Left ventricle myocardium superior (tissue), 1 donor: ENCODE measurements at regions not wholly inside any gene's neighbourhood (a gene's known extent, or its start where the extent isn't known, plus 50 kb on each side); places are given as distances from the start of the nearest gene placed in this dataset.
A peak's percentile ranks its signal among the peaks of the same experiment; 100 is the strongest.

Experiments
- ATAC-seq: fragments of 200-7000 bp; cut with Tn5 transposase; one replicate; pipeline ENCODE4 v1.9.1; 2020; ENCODE audit warnings: mild to moderate bottlenecking, moderate library complexity
- DNase-seq: peaks from one replicate; pipeline ENCODE4 v3.0.0-alpha.2; 2020
- intact Hi-C: fragments of 100-400 bp; cut with micrococcal nuclease; formaldehyde crosslinking; loops from one replicate; pipeline ENCODE4 v1.11.0; 2022
- donor health status: DM: no; HTN: yes; CAD: no; lungs with severe emphysema.

DNA sequence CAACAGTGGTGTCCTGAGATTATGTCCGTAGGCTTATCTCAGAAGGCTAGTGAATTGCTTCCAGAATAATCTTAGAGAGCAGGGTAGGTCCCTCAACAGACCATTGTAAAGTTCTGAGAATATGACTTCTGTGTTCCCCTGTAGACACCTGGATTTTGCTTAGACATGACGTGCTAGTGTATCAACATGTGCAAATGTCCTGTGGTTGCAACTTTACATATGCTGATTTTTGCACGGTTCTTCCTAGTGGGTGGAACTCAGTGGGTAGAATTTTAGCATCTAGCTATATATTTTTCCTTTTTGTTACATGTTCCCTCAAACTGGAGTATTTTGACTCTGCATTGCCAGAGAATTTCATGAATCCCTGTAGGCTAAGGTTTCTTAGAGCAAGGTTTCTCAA lies 459.2 kb downstream of the RNF144B start:
- DNase-seq: no peak
- intact Hi-C loops: no loop called here
- no peak for ATAC-seq

DNA sequence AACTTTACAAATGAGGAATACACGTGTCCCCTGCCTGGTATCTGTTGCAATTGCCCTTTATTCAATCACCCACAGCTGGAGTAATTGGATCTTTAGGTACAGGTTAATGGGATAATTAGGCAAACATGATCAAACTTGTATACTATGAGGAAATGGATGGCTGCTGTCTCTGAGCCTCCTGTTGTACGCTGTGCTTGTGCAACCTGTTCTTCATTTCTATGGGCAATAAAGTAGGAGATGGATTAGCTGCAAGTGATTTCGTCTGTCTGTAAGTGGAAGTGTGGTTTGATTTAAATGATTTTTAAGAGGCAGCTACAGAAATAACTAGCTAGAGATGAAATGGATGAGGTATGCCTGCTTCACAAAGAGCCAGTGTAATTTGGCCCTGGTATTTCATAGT lies 474.1 kb downstream of the RNF144B start:
- DNase-seq (no peak), ATAC-seq (no peak)
- intact Hi-C loops: no loop called here

DNA sequence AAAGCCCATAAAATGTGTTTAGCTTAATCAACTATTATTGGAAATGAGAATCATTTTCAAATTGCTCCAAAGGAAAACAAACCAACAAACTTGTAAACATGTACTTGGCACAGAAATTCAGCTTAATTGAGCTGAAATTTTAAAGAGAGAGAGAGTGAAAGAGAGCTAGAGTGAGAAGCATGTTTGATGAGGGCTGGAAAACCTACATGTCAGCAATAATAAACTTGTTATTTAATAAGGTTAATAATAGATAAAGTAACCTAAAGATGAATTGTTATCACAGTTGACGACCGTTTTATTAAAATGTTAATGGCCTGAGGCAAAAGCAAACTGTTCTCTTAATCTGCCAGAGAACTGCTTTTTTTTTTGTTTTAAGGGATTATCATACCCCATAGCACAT lies 496.1 kb downstream of the RNF144B start:
- ATAC-seq: no peak
- no peak for DNase-seq
- intact Hi-C loops: no loop called here

DNA sequence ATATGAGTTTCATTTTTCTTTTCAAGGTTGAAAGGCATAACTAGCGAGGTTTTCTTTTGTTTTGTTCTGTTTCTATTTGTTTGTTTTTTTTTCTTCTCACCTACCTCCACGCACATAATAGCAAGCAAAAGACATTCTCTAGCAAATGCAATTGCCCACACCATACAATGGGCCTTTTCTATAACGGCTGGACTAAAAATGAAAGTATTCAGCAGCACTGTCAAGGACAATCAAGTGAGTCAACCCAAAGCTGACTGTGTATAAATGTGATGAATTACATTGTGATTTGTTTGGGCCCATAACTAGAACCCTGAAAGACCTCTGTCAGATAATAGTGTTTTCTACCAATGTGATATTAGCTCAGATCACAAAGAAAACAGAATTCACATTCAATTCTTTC lies 496.7 kb downstream of the RNF144B start:
- no peak for DNase-seq
- no peak for ATAC-seq
- intact Hi-C loops: no loop called here

DNA sequence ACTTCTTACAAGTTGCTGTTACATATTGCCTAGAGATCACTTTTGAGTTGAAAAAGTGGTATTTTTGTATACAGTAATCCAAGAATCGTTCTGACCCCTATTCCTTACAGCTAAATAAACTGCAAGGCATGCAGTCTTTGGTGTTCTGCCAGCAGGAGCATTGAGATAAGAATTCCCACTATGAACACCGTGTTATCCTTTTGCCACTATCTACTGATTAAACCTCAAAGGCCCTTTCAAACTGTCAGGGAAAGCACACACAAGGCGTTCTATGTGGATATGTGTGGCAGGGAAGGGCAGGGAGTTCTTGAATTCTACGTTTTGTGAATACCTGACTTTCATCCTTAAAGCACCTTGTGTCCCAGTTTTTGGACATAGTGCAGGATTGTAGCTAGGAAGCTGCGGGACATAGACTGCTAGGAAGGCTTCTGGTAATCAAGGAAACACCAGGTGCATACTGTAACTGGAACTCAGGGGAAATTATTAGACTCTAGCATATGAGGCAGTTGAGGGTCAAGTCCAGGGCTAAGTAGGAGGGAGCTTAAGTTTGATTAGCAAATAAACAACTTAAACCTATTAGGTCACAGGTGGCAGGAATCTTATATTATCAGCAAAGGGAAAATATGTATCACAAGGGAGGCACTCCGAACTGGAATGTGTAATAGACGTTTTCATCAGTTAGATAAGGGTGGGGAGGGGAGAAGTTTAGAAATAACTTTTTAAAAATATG lies 506.6 kb downstream of the RNF144B start:
- ATAC-seq (peak; percentile 67), DNase-seq (no peak)
- intact Hi-C loops: no loop called here

DNA sequence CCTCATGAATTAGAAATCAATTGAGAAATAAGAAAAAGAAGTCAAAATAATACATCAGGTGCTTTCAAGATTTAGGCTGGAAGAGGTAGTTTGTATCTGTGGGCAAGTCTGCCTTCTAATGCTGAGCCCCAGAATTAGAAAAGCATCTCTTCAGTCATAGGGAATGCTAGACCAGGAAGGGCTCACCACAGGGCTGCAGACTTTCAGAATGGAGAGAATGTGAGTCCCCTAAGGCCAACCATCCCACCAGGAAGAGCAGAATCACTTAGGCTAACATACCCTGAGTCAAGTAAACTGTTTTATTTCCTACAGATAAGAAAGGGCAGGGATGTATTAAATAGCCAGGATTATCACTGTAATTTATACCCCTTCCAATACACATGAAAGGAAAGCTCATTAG lies 510.2 kb downstream of the RNF144B start:
- no peak for DNase-seq
- intact Hi-C loops: no loop called here
- no peak for ATAC-seq

DNA sequence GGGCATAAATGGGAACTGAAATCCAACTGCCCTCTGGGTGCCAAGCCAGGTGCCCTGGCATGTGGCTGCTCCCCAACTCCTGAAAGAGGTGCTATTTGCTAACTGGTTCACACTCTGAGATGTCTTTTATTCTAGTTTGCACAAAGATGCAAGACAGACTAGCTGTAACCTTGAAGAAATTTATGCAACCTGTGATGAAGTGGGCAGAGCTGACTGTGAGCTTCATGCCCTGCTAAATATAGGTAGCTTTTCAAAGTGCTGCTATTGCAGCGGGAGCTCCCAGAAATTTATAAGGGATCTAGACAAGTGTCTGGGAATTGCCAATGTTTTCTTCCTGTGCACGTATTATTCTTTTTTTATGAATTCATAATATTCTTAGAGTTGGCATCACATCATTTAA lies 517.5 kb downstream of the RNF144B start:
- ATAC-seq (no peak), DNase-seq (no peak)
- intact Hi-C loops: no loop called here

DNA sequence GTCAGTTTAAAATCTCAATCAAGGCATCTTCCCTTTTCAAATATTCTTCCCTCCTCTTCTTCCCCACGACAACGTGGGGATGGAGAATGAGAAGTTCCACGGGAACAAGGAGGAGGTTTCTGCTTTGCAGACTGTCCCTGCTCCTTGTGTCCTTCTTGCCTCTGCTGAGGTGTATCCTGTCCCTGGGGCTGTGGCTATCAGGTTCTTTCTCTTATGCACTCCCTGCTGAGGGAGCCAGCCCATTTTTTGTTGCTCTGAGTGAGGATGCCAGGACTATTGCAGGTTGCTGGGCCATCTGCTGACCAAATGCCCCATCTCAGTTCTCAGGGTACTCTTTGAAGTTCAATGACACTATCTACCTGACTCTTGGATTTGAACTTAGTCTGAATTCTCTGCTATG lies 533.6 kb downstream of the RNF144B start:
- DNase-seq: no peak
- intact Hi-C loops: no loop called here
- ATAC-seq: no peak

DNA sequence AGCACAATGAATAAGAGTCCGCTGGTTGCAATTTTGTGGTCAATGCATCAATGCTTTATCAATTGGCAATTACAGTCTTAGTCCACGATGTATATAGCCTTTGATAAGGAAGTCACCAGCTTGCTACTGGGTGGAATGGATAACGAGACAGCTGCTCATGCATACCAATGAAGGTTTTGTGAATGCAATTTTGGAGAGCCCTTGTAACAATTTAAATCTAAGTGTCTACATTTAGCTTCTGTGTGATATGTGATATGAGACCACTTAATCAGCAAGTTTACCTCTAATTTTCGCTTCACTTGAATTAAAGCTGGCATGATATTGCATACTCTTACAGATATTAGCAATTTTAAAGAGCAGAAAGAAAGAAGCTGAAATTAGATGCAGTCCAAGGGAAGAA lies 543.9 kb downstream of the RNF144B start:
- intact Hi-C loops: no loop called here
- ATAC-seq (no peak), DNase-seq (no peak)

DNA sequence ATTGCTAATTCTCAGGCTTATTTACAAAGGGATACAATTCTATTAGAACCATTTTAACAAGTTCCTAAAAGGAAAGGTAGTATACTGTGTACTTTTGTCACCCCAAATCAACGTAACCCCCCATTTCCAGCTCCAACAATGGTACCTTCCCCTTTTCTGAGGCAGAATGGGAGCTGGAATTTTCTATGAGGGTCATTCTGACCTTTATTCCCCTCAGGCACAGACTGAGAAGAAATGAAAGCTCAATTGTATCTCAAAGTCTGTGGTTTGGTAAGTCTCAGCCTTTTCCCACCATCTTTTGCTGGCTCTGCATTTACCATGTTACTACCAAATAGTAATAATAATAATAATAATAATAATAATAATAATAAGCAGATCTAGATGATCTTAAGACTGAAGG lies 571.0 kb downstream of the RNF144B start:
- no peak for ATAC-seq
- intact Hi-C loops: no loop called here
- no peak for DNase-seq

DNA sequence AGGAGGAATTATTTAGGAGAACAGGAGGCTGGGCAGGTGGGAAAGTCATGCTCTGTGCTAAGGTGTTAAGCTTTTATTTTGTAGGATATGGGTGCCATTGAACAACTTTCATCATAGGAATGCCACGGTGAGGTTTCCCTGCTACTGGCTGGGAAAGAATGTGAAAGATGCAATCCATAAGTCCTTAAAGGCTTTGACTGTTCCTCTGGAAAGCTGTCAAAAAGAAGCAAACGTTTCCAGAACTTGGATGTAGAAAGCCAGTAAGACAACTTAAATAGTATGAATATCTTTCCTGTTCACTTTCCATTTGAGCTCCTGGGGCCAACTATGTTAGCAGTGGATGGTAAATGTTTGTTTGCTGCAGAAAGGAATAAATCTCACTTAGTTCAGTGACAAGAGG lies 574.4 kb downstream of the RNF144B start:
- ATAC-seq (no peak), DNase-seq (no peak)

DNA sequence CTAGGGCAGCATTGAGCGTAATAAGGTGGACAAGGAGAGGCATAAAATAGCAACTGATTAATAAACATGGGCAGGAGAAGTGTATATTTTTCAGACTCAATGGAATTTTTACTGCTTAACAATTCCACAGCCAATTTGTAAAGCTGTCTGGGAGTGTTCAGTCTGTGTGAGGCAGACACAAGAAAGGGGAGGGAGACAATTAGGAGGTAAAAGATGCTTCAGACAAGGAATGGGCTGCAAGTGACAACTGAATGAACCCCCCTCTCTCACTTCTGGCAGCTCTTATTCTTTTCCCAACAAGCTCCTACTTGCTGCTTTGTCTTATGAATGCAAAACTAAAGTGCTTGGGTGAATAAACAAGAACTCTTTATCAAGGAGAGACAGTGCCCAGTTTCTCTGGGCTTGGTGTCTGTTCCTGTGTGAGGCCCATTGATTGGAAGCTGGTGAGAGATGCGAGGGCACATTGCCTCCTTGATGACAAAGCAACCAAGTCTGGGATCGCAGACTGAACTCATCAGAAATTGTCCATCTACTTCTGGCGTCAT lies 575.3 kb downstream of the RNF144B start:
- ATAC-seq (no peak), DNase-seq (no peak)
- intact Hi-C loops: no loop called here

More for the DNA sequence above, 574.4 kb downstream of the RNF144B start:
- intact Hi-C loops: no loop called here

DNA sequence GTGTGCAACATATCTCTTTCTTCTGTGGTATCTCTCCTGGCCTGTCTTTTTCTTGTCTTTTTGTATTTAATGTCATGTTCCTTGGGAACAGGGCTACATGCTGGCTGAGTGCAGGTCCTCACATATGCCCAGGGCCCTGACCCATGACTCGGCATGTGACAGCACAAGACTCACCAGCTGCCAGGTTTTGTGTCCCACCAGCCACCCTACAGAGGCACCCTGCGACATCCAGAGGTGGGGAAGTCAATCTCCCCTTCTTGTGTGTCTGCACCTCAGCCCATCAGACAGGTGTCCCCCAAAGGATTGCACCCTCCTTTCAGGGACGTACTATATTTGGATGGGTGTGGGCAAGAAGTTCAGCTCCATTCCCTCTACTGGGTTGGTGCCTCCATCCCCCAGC lies 576.3 kb downstream of the RNF144B start:
- no peak for DNase-seq
- no peak for ATAC-seq
- intact Hi-C loops: no loop called here

DNA sequence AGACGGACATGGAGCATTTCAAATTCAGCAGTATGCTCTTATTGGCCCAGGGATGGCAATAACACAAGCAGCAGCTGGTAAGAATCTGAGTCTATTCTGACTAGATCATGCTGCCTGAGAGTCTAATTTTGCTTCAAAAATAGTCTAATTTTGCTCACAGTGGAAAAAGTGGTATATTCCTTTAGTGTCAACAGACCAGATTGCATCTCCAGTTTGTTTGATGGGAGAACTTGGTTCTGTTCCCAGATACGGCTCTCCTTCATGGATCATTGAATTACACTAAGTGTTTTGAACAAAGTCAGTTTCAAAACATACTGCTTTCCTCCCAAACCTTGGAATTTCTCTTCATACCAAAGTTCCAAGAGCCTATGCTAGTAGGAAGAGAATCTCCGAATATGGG lies 586.1 kb downstream of the RNF144B start:
- ATAC-seq (no peak), DNase-seq (no peak)
- intact Hi-C loops: no loop called here

DNA sequence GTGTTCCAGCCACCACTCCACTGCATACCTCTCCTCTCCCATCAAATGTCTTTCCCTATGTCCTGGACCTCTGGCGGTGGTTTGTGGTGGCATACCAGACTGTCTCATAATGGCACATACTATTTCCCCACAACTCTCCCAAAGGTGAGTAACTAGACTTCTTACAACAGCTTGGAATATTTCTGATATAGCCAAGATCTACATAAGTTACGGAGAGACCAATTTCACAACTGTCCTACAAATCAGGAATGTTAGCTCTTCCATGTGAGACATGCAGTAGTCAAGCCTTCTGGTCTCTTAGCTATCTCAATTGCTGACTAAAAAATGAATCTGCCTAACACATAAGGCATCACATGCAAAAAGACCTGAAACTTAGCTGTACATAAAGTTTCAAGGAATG lies 588.9 kb downstream of the RNF144B start:
- intact Hi-C loops: no loop called here
- ATAC-seq (no peak), DNase-seq (no peak)

DNA sequence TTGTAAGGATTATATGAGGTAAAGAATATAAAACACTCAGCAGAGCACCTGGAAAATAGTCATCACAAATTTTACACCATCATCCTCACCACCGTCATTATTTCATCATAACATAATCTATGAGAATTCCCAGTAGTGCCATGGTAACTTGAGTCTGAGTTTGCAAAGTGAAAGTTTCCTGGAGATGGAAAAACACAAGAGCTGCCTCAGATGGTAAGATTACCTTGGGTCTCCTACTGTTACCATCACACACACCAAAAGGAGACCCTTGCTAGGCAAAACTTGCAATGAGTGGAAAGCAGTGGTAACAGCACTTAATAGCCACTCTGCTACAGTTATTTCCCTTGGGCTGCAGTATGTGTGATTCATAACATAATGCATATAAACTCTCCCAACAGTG lies 589.8 kb downstream of the RNF144B start:
- ATAC-seq (no peak), DNase-seq (no peak)
- intact Hi-C loops: no loop called here

DNA sequence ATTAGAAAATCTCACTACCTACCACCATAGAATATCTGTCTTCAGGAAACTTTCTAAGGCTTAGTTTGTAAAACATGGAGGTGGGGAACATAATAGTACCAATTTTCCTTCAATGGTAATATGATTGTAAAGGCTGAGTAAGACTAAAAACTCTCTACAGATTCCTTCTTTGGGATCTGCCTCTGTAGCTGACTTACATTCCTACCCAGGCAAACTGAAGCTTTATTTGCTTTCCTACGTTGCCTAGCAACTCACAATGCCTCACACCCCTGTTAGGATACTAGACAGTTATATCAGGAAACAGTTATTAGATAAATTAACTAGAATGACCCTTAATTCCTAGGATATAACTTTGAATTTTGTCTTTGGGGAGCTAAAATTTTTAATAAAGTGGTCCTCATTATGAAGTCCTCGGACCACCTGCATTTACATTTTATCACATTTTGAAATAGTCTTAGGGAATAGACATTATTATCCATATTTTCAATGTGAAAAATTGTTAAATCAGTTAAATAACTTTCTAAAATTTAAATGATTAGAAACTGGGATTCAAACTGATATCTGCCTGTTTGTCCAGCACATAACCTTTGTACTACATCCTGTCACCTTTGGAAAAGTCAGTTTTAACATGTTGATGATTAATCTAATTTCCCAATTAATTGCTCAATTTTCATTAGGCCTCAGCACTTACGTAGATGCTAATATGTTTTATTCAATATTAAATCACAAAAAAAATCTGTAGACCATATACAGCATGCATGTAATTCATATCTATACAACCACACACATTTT lies 591.4 kb downstream of the RNF144B start:
- no peak for DNase-seq
- intact Hi-C loops: no loop called here
- ATAC-seq: peak; percentile 96

DNA sequence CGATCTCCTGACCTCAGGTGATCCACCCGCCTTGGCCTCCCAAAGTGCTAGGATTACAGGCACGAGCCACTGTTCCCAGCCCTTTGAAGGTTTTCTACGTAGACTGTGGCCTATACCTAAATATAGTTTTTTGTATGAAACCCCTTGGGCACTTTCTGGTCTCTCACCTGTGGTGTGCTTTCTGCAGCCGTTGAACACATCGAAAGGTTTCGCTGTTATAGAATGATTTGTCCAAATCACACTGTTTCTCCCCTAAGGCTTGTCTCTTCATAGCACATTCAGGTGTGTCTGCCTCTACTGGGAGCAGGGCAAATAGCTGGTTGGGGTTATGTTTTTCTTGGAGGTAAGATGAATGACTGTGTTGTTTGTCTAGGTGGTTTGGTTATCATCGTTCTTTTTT lies 597.9 kb downstream of the RNF144B start:
- ATAC-seq (no peak), DNase-seq (no peak)
- intact Hi-C loops: no loop called here

DNA sequence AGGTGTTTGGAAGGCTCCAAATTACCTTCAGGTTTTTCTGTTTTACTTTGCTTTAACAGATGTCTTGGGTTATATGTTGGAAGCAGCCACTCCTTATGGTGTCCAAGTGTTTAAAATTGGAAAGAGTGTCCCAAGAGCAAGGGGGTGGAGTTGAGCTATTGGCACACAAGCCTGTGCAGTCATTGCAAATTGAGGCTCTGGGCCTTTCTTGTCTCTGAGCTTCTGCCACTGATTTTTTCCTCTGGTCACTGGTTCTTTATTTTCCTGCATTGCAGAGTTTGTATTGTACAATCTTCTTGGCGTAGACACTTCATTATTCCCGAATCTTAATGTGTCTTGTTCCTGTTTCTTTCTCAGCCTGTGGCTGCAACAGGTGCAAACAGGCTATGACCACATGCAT lies 598.8 kb downstream of the RNF144B start:
- ATAC-seq: peak; percentile 34
- no peak for DNase-seq
- intact Hi-C loops: no loop called here

DNA sequence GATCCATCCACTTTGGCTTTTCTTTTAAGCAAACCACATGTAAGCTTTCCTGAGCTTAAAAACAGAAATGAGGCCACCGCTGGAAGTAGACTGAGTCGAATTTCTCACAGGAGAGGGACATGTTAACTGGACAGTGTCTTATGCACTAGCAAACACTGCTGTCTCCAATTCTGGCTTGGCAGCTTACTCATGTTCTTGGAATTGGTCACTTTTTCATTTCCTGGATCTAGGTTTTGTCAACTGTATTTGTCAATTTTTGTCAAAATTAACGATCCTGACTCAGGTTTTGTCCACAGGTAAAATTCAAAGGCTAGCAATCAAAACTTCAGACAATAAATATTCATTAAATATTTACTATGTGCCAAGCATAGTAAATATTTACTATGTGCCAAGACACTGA lies 601.5 kb downstream of the RNF144B start:
- no peak for ATAC-seq
- intact Hi-C loops: no loop called here
- no peak for DNase-seq
